Esophagus muscularis mucosa (tissue), 3 donors: ENCODE measurements at regions not wholly inside any gene's neighbourhood (a gene's known extent, or its start where the extent isn't known, plus 50 kb on each side); places are given as distances from the start of the nearest gene placed in this dataset.
A peak's percentile ranks its signal among the peaks of the same experiment; 100 is the strongest.

Source experiments
- POLR2A ChIP-seq: fragments of 450-650 bp; IDR thresholded peaks from one replicate; pipeline ENCODE4 v1.6.1; 2017; ENCODE audit warnings: antibody characterized with exemption, moderate library complexity, mild to moderate bottlenecking, low read depth
- TF ChIP-seq, protein P1 (sequence below), 3 experiments: fragments of 200-600 bp in 2 of 3; fragments of 450-650 bp in 1 of 3; sonication (generic) in 2 of 3; IDR thresholded peaks; one replicate each; pipeline ENCODE4 v1.5.1; 2017 to 2019; ENCODE audit warnings: antibody characterized with exemption in 3 of 3, mild to moderate bottlenecking in 2 of 3, moderate library complexity in 1 of 3

DNA sequence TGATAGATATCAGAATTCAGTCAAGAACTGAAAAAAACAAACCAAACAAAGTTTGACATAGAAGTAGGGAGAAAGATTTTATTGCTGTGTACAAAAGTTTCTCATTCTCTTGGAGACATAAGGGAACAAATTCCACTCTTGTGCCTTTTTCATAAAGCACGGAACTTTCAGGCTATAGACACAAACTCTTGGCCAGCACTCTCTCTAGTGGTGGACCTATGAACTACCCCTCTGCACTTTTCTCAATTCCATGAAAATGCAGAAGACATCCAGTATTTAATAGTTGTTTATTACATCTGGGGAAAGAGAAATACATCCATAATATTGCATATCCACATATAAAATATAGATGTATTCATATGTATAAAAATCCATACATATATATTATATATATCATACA is 291.6 kb upstream of the HS3ST1 start:
- TF ChIP-seq, protein P1, sequence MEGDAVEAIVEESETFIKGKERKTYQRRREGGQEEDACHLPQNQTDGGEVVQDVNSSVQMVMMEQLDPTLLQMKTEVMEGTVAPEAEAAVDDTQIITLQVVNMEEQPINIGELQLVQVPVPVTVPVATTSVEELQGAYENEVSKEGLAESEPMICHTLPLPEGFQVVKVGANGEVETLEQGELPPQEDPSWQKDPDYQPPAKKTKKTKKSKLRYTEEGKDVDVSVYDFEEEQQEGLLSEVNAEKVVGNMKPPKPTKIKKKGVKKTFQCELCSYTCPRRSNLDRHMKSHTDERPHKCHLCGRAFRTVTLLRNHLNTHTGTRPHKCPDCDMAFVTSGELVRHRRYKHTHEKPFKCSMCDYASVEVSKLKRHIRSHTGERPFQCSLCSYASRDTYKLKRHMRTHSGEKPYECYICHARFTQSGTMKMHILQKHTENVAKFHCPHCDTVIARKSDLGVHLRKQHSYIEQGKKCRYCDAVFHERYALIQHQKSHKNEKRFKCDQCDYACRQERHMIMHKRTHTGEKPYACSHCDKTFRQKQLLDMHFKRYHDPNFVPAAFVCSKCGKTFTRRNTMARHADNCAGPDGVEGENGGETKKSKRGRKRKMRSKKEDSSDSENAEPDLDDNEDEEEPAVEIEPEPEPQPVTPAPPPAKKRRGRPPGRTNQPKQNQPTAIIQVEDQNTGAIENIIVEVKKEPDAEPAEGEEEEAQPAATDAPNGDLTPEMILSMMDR (IDR thresholded peaks at IDR 0.05), result peak; percentile 39 to 63 (median 51)
- TF ChIP-seq POLR2A, result no peak
